ENCODE measurements at regions not wholly inside any gene's neighbourhood (a gene's known extent, or its start where the extent isn't known, plus 50 kb on each side); places are given as distances from the start of the nearest gene placed in this dataset.

DNA sequence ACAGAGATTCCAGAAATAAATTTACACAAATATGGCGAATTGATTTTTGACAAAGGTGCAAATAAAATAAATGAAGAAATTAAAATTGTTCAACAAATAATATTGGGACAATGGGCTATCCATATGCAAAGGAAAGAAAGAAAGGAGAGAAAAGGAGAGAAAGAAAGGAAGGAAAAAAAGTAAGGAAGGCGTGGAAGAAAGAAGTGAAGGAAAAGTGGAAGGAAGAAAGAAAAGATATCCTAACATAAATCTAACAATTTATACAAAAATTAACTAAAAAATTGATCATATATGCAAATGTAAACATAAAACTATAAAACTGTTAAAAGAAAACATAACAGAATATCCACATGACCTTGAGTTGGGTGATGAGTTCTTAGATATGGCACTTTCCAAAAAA is 78.7 kb upstream of the ZNF184 start:
- TF ChIP-seq, protein P1, sequence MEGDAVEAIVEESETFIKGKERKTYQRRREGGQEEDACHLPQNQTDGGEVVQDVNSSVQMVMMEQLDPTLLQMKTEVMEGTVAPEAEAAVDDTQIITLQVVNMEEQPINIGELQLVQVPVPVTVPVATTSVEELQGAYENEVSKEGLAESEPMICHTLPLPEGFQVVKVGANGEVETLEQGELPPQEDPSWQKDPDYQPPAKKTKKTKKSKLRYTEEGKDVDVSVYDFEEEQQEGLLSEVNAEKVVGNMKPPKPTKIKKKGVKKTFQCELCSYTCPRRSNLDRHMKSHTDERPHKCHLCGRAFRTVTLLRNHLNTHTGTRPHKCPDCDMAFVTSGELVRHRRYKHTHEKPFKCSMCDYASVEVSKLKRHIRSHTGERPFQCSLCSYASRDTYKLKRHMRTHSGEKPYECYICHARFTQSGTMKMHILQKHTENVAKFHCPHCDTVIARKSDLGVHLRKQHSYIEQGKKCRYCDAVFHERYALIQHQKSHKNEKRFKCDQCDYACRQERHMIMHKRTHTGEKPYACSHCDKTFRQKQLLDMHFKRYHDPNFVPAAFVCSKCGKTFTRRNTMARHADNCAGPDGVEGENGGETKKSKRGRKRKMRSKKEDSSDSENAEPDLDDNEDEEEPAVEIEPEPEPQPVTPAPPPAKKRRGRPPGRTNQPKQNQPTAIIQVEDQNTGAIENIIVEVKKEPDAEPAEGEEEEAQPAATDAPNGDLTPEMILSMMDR (IDR thresholded peaks at IDR 0.05; ENCODE audit: insufficient read depth, low read depth, low read length): no peak
- TF ChIP-seq EZH2 (IDR thresholded peaks at IDR 0.05; ENCODE audit: insufficient read depth, low read length): no peak

All from astrocyte (in vitro differentiated cells and primary cell).